ENCODE measurements at regions not wholly inside any gene's neighbourhood (a gene's known extent, or its start where the extent isn't known, plus 50 kb on each side); places are given as distances from the start of the nearest gene placed in this dataset.

GRCh38 chr10:33521062-33521461 lies 186.6 kb upstream of the NRP1 start:
- ATAC-seq: no peak
- H3K4me3 ChIP-seq: no peak overlapping the region
- no peaks in the 10 kb centered on the region for H3K4me1 ChIP-seq
- intact Hi-C loops (cut with DNase I): no loop called here
- no peaks in the 10 kb centered on the region for H3K36me3 ChIP-seq
- no peaks in the 10 kb centered on the region for H3K27me3 ChIP-seq
- no peak overlapping the region for H3K27ac ChIP-seq
- DNase-seq: no peak
- no peaks in the 10 kb centered on the region for H3K9me3 ChIP-seq
- TF ChIP-seq POLR2A (IDR thresholded peaks at IDR 0.05): no peak
- no peak for TF ChIP-seq CTCF (IDR thresholded peaks at IDR 0.05)
- 39% methylated on average over 4 of the region's 4 CpGs for WGBS (ENCODE audit: insufficient coverage, low coverage, low lambda C conversion rate, missing lambda C conversion rate)

GRCh38 chr10:33520223-33520622 lies 185.8 kb upstream of the NRP1 start:
- intact Hi-C loops (cut with DNase I): no loop called here
- no peak for ATAC-seq
- no peaks in the 10 kb centered on the region for H3K27me3 ChIP-seq
- no peaks in the 10 kb centered on the region for H3K4me1 ChIP-seq
- no peaks in the 10 kb centered on the region for H3K36me3 ChIP-seq
- no peaks in the 10 kb centered on the region for H3K9me3 ChIP-seq
- WGBS (ENCODE audit: insufficient coverage, low coverage, low lambda C conversion rate, missing lambda C conversion rate): 75% methylated on average over 2 of the region's 2 CpGs
- TF ChIP-seq CTCF (IDR thresholded peaks at IDR 0.05): no peak
- TF ChIP-seq POLR2A (IDR thresholded peaks at IDR 0.05): no peak
- H3K4me3 ChIP-seq: no peak overlapping the region
- H3K27ac ChIP-seq: no peak overlapping the region
- DNase-seq: no peak

GRCh38 chr10:33519130-33519860 lies 184.8 kb upstream of the NRP1 start:
- TF ChIP-seq CTCF (IDR thresholded peaks at IDR 0.05): no peak
- no peak for TF ChIP-seq POLR2A (IDR thresholded peaks at IDR 0.05)
- intact Hi-C loops (cut with DNase I): no loop called here
- Histone ChIP-seq H3K27me3 (no peaks in the 10 kb centered on the region), H3K4me1 (no peaks in the 10 kb centered on the region), H3K4me3 (no peak overlapping the region), H3K27ac (no peak overlapping the region), H3K36me3 (no peaks in the 10 kb centered on the region), H3K9me3 (no peaks in the 10 kb centered on the region)
- WGBS (ENCODE audit: insufficient coverage, low coverage, low lambda C conversion rate, missing lambda C conversion rate): 70% methylated on average over 14 of the region's 14 CpGs
- no peak for ATAC-seq
- DNase-seq: no peak

GRCh38 chr10:33510206-33510605 lies 175.7 kb upstream of the NRP1 start:
- Histone ChIP-seq H3K27me3 (no peaks in the 10 kb centered on the region), H3K9me3 (no peaks in the 10 kb centered on the region), H3K36me3 (no peaks in the 10 kb centered on the region), H3K27ac (no peak overlapping the region), H3K4me1 (peaks cover 0 to 20% (median 6%) of the 10 kb centered on the region in 4 donors), H3K4me3 (no peak overlapping the region)
- TF ChIP-seq POLR2A (IDR thresholded peaks at IDR 0.05) (no peak), CTCF (IDR thresholded peaks at IDR 0.05) (no peak)
- DNase-seq (no peak), ATAC-seq (no peak)
- intact Hi-C loops (cut with DNase I): no loop called here
- WGBS (ENCODE audit: insufficient coverage, low coverage, low lambda C conversion rate, missing lambda C conversion rate): 98% methylated on average over 3 of the region's 3 CpGs

Data from right lobe of liver (tissue), 6 donors.